ENCODE measurements at regions not wholly inside any gene's neighbourhood (a gene's known extent, or its start where the extent isn't known, plus 50 kb on each side); places are given as distances from the start of the nearest gene placed in this dataset.

GRCh38 chr11:56889986-56890385 is 98.7 kb upstream of the OR5AK2 start:
- no peaks in the 10 kb centered on the region for H3K36me3 ChIP-seq (ENCODE audit: insufficient read depth)
- 0 out of 2 replicates have a peak overlapping the region, but pooled peaks have one; percentile 25 for H2AFZ ChIP-seq
- H3K4me1 Mint-ChIP-seq = peaks cover 6% of the 10 kb centered on the region; the same call in 2 of the 3 replicates
- H3F3A ChIP-seq (replicated peaks; ENCODE audit: low read depth) = no peaks in the 10 kb centered on the region
- TF ChIP-seq REST (IDR thresholded peaks at IDR 0.05; ENCODE audit: unreplicated experiment) (no peak), ZNF462 (CRISPR knock-in tag; IDR thresholded peaks at IDR 0.05) (no peak), CTCF (conservative IDR thresholded peaks at IDR 0.05; ENCODE audit: low read depth in 2 of 2) (no peak), EZH2 (IDR thresholded peaks at IDR 0.05; ENCODE audit: low read depth, unreplicated experiment) (no peak)
- H3K79me2 ChIP-seq (replicated peaks; ENCODE audit: insufficient read depth) = no peaks in the 10 kb centered on the region
- H3K4me2 ChIP-seq = no peak overlapping the region
- H4K20me1 ChIP-seq (replicated peaks; ENCODE audit: insufficient read depth) = no peaks in the 10 kb centered on the region
- H3K9me3 Mint-ChIP-seq = no peaks in the 10 kb centered on the region
- H3K4me1 ChIP-seq (ENCODE audit: insufficient read depth) = no peaks in the 10 kb centered on the region
- no peaks in the 10 kb centered on the region for H3K27me3 ChIP-seq (ENCODE audit: insufficient read depth)
- no peak overlapping the region for H3K4me3 ChIP-seq
- no peaks in the 10 kb centered on the region for H3K27me3 Mint-ChIP-seq (ENCODE audit: insufficient read depth, low read depth, poor library complexity)
- DNase-seq (ENCODE audit: low spot score) = no peak
- H3K36me3 Mint-ChIP-seq (ENCODE audit: low read depth) = no peaks in the 10 kb centered on the region
- H3K27ac ChIP-seq (ENCODE audit: low read depth) = no peak overlapping the region
- H3K4me3 Mint-ChIP-seq = no peak overlapping the region
- no peak for ATAC-seq
- no peaks in the 10 kb centered on the region for H3K9me2 ChIP-seq (ENCODE audit: insufficient read depth)
- H3K27ac Mint-ChIP-seq = no peak overlapping the region

All from GM23338 (cell line).